CD4-positive, alpha-beta T cell (primary cell): ENCODE measurements at regions not wholly inside any gene's neighbourhood (a gene's known extent, or its start where the extent isn't known, plus 50 kb on each side); places are given as distances from the start of the nearest gene placed in this dataset.

ENCODE experiments used
- ATAC-seq: fragments of 200-7000 bp; cut with Tn5 transposase; one replicate; pipeline ENCODE4 v1.10.0; 2022; ENCODE audit warnings: mild to moderate bottlenecking; ENCODE audit not compliant: poor library complexity
- CTCF ChIA-PET: fragments of 350-600 bp; sonication (Branson Sonifier 250); formaldehyde crosslinking; loops from one replicate; lab custom pipeline; 2021; ENCODE audit warnings: antibody characterized with exemption, inconsistent platforms; lab: Charles Lee
- POLR2A ChIA-PET: fragments of 350-600 bp; sonication (Branson Sonifier 250); formaldehyde crosslinking; loops from one replicate; lab custom pipeline; 2021; ENCODE audit warnings: antibody characterized with exemption, inconsistent platforms; lab: Charles Lee
- DNase-seq, 14 experiments: peaks; one replicate each; pipeline ENCODE4 v3.0.0-alpha.2; 2013 to 2020; ENCODE audit warnings: mixed read lengths in 2 of 14
- H3K27ac ChIP-seq, 2 donors: one replicate each; pipeline versions ENCODE4 v1.5.1 to v1.7.0; 2013; ENCODE audit warnings: low read length in 2 of 2, low read depth in 1 of 2, mild to moderate bottlenecking in 1 of 2
- H3K27me3 ChIP-seq, 2 experiments: 1 replicate in 1 of 2; 2 replicates in 1 of 2; pipeline versions ENCODE4 v1.6.1 to v1.7.0; 2013; ENCODE audit warnings: low read length in 2 of 2, control low read depth in 1 of 2, mild to moderate bottlenecking in 1 of 2, moderate library complexity in 1 of 2; ENCODE audit not compliant: insufficient read depth in 2 of 2, control insufficient read depth in 1 of 2
- H3K36me3 ChIP-seq: one replicate; pipeline ENCODE4 v1.6.1; 2013; ENCODE audit warnings: low read length, control low read depth; ENCODE audit not compliant: insufficient read depth
- H3K4me1 ChIP-seq: one replicate; pipeline ENCODE4 v1.6.1; 2013; ENCODE audit warnings: low read length, control low read depth; ENCODE audit not compliant: insufficient read depth
- H3K4me3 ChIP-seq: one replicate; pipeline ENCODE4 v1.5.1; 2013; ENCODE audit warnings: mild to moderate bottlenecking, low read length, moderate library complexity
- H3K9me3 ChIP-seq, 2 experiments: 1 replicate in 1 of 2; 2 replicates in 1 of 2; pipeline versions ENCODE4 v1.6.1 to v1.7.0; 2013; ENCODE audit warnings: low read length in 2 of 2, mild to moderate bottlenecking in 2 of 2, control low read depth in 1 of 2, moderate library complexity in 1 of 2; ENCODE audit not compliant: control insufficient read depth in 1 of 2, insufficient read depth in 1 of 2
- H3K27ac Mint-ChIP-seq: one replicate; pipeline ENCODE4 v1.8.0; 2020; ENCODE audit warnings: mixed read lengths
- H3K27me3 Mint-ChIP-seq: one replicate; pipeline ENCODE4 v1.8.0; 2021; ENCODE audit warnings: mixed read lengths
- H3K36me3 Mint-ChIP-seq: one replicate; pipeline ENCODE4 v1.8.0; 2021; ENCODE audit warnings: low read depth, mixed read lengths
- H3K4me1 Mint-ChIP-seq: one replicate; pipeline ENCODE4 v1.8.0; 2021; ENCODE audit warnings: low read depth, mixed read lengths
- H3K4me3 Mint-ChIP-seq: one replicate; pipeline ENCODE4 v1.8.0; 2020; ENCODE audit warnings: mild to moderate bottlenecking, mixed read lengths
- H3K9me3 Mint-ChIP-seq: one replicate; pipeline ENCODE4 v1.8.0; 2020; ENCODE audit warnings: mixed read lengths
- CTCF ChIP-seq: fragments of 200-600 bp; IDR thresholded peaks from one replicate; pipeline ENCODE4 v1.8.0; 2022; ENCODE audit warnings: antibody characterized with exemption, mild to moderate bottlenecking
- intact Hi-C, 2 experiments: fragments of 100-400 bp; cut with DNase I in 1 of 2; cut with micrococcal nuclease in 1 of 2; formaldehyde crosslinking; loops; one replicate each; pipeline versions ENCODE4 v1.15.1 to v1.9.0; 2023 to 2025; cut with DNase I, micrococcal nuclease

- POLR2A ChIA-PET, result no interaction called here
- no peak for DNase-seq
Observed at GRCh38 chr1:239322369-239322768, 64.0 kb upstream of the CHRM3 start.

GRCh38 chr1:239321877-239322276 lies 64.5 kb upstream of the CHRM3 start:
- H3K27me3 Mint-ChIP-seq, result peaks cover 16% of the 10 kb centered on the region
- intact Hi-C loops, result no loop called here
- Histone ChIP-seq H3K27ac (no peak overlapping the region), H3K27me3 (no peaks in the 10 kb centered on the region), H3K4me3 (no peak overlapping the region), H3K4me1 (no peaks in the 10 kb centered on the region), H3K36me3 (no peaks in the 10 kb centered on the region), H3K9me3 (no peaks in the 10 kb centered on the region)
- TF ChIP-seq CTCF, result no peak
- H3K36me3 Mint-ChIP-seq, result no peaks in the 10 kb centered on the region
- POLR2A ChIA-PET, result no interaction called here
- H3K9me3 Mint-ChIP-seq, result no peaks in the 10 kb centered on the region
- H3K4me1 Mint-ChIP-seq, result no peaks in the 10 kb centered on the region
- no peak for ATAC-seq
- CTCF ChIA-PET, result no interaction called here
- no peak overlapping the region for H3K4me3 Mint-ChIP-seq
- DNase-seq, result no peak
- no peak overlapping the region for H3K27ac Mint-ChIP-seq

More at GRCh38 chr1:239322369-239322768, 64.0 kb upstream of the CHRM3 start:
- CTCF ChIA-PET, result no interaction called here
- H3K9me3 Mint-ChIP-seq, result no peaks in the 10 kb centered on the region
- intact Hi-C loops, result no loop called here
- no peak overlapping the region for H3K27ac Mint-ChIP-seq
- Histone ChIP-seq H3K27me3 (no peaks in the 10 kb centered on the region), H3K4me1 (no peaks in the 10 kb centered on the region), H3K36me3 (no peaks in the 10 kb centered on the region), H3K27ac (no peak overlapping the region), H3K9me3 (no peaks in the 10 kb centered on the region), H3K4me3 (no peak overlapping the region)
- H3K4me3 Mint-ChIP-seq, result no peak overlapping the region
- TF ChIP-seq CTCF, result no peak
- no peaks in the 10 kb centered on the region for H3K4me1 Mint-ChIP-seq
- H3K36me3 Mint-ChIP-seq, result no peaks in the 10 kb centered on the region
- peaks cover 16% of the 10 kb centered on the region for H3K27me3 Mint-ChIP-seq
- ATAC-seq, result no peak

GRCh38 chr1:239317948-239318347 lies 68.4 kb upstream of the CHRM3 start:
- Mint-ChIP-seq H3K27ac (no peak overlapping the region), H3K27me3 (peaks cover 23% of the 10 kb centered on the region), H3K36me3 (no peaks in the 10 kb centered on the region), H3K9me3 (no peaks in the 10 kb centered on the region), H3K4me1 (no peaks in the 10 kb centered on the region), H3K4me3 (no peak overlapping the region)
- H3K4me3 ChIP-seq, result no peak overlapping the region
- no peak for ATAC-seq
- ChIA-PET POLR2A (no interaction called here), CTCF (no interaction called here)
- TF ChIP-seq CTCF, result no peak
- H3K36me3 ChIP-seq, result no peaks in the 10 kb centered on the region
- DNase-seq, result no peak
- no peak overlapping the region for H3K27ac ChIP-seq
- no peaks in the 10 kb centered on the region for H3K27me3 ChIP-seq
- no peaks in the 10 kb centered on the region for H3K4me1 ChIP-seq
- H3K9me3 ChIP-seq, result no peaks in the 10 kb centered on the region
- intact Hi-C loops, result no loop called here
